ENCODE measurements at regions not wholly inside any gene's neighbourhood (a gene's known extent, or its start where the extent isn't known, plus 50 kb on each side); places are given as distances from the start of the nearest gene placed in this dataset.
A peak's percentile ranks its signal among the peaks of the same experiment; 100 is the strongest.

GRCh38 chr6:165869526-165869925 lies 206.5 kb upstream of the PDE10A start:
- intact Hi-C loops (cut with DNase I), result no loop called here
- DNase-seq, result no peak
- no peak overlapping the region for H3K9ac ChIP-seq (ENCODE audit: low read length in 3 of 3)
- H3K27me3 ChIP-seq (ENCODE audit: control insufficient read depth, insufficient read depth, low read length), result no peaks in the 10 kb centered on the region
- TF ChIP-seq, protein P1, sequence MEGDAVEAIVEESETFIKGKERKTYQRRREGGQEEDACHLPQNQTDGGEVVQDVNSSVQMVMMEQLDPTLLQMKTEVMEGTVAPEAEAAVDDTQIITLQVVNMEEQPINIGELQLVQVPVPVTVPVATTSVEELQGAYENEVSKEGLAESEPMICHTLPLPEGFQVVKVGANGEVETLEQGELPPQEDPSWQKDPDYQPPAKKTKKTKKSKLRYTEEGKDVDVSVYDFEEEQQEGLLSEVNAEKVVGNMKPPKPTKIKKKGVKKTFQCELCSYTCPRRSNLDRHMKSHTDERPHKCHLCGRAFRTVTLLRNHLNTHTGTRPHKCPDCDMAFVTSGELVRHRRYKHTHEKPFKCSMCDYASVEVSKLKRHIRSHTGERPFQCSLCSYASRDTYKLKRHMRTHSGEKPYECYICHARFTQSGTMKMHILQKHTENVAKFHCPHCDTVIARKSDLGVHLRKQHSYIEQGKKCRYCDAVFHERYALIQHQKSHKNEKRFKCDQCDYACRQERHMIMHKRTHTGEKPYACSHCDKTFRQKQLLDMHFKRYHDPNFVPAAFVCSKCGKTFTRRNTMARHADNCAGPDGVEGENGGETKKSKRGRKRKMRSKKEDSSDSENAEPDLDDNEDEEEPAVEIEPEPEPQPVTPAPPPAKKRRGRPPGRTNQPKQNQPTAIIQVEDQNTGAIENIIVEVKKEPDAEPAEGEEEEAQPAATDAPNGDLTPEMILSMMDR (IDR thresholded peaks at IDR 0.05; ENCODE audit: borderline replicate concordance, extremely low read depth, insufficient read depth), result no peak
- H3K36me3 ChIP-seq (ENCODE audit: control insufficient read depth in 2 of 3, insufficient read depth in 3 of 3, low read length in 3 of 3), result no peaks in the 10 kb centered on the region
- peaks cover 0 to 10% (median 3%) of the 10 kb centered on the region in 3 donors for H3K9me3 ChIP-seq (ENCODE audit: control insufficient read depth in 2 of 3, insufficient read depth in 1 of 3, low read length in 3 of 3)
- H3K27ac ChIP-seq (ENCODE audit: low read depth in 2 of 2, low read length in 2 of 2), result no peak overlapping the region
- FAIRE-seq, result no peak
- H3K4me1 ChIP-seq (ENCODE audit: control insufficient read depth in 2 of 3, insufficient read depth in 2 of 3, low read depth in 1 of 3, low read length in 3 of 3), result peaks cover 0 to 3% (median 0%) of the 10 kb centered on the region in 3 donors
- no peak overlapping the region for H3K4me3 ChIP-seq (ENCODE audit: low read length in 3 of 3)

DNA sequence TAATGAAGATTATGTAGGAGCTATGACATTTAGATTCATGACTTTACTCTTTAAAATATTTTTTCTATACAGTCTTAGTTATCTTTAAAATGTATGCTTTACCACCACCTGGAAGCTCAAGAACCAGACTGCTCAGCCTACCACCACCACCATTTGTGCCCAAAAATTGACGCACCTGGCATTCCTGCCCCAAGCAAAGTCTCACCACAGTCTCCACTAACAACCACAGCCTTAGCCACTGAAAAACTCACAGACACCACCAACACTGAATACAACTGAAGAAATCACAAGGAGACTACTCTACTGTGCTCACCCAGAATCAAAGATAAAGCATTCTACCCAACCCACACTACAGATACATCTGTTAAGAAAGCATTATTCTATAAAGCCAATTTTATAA lies 201.9 kb upstream of the PDE10A start:
- intact Hi-C loops (cut with DNase I), result no loop called here
- peaks cover 0 to 8% (median 3%) of the 10 kb centered on the region in 3 donors for H3K9me3 ChIP-seq (ENCODE audit: control insufficient read depth in 2 of 3, insufficient read depth in 1 of 3, low read length in 3 of 3)
- FAIRE-seq, result no peak
- H3K27ac ChIP-seq (ENCODE audit: low read depth in 2 of 2, low read length in 2 of 2), result peak overlapping the region in 1 of 2 donors; percentile 9
- H3K9ac ChIP-seq (ENCODE audit: low read length in 3 of 3), result no peak overlapping the region
- no peaks in the 10 kb centered on the region for H3K27me3 ChIP-seq (ENCODE audit: control insufficient read depth, insufficient read depth, low read length)
- H3K4me1 ChIP-seq (ENCODE audit: control insufficient read depth in 2 of 3, insufficient read depth in 2 of 3, low read depth in 1 of 3, low read length in 3 of 3), result peaks cover 0 to 7% (median 0%) of the 10 kb centered on the region in 3 donors
- TF ChIP-seq, protein P1 (IDR thresholded peaks at IDR 0.05; ENCODE audit: borderline replicate concordance, extremely low read depth, insufficient read depth), result no peak
- H3K4me3 ChIP-seq (ENCODE audit: low read length in 3 of 3), result no peak overlapping the region
- no peaks in the 10 kb centered on the region for H3K36me3 ChIP-seq (ENCODE audit: control insufficient read depth in 2 of 3, insufficient read depth in 3 of 3, low read length in 3 of 3)
- no peak for DNase-seq

DNA sequence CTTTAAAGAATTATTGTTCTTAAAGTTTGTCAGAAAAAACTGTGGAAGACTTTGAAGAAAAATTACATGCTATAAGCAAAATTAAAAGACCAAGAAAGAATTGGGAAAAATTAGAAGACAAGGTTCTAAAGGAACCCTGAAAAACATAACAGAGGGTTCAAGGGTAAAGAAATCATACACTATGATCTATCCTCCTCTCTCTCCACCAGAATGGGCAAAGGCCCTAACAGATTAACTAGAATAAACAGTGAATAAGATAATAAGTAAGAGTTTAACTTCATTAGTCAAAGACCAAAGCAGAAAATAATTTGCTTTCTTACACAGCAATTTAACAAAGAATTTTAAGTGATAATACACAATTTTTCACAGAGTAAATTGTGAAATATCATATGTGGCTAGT lies 201.2 kb upstream of the PDE10A start:
- H3K9me3 ChIP-seq (ENCODE audit: control insufficient read depth in 2 of 3, insufficient read depth in 1 of 3, low read length in 3 of 3), result peaks cover 0 to under 1% (median 0%) of the 10 kb centered on the region in 3 donors
- H3K27ac ChIP-seq (ENCODE audit: low read depth in 2 of 2, low read length in 2 of 2), result peak overlapping the region in 1 of 2 donors; percentile 23
- intact Hi-C loops (cut with DNase I), result no loop called here
- no peak overlapping the region for H3K4me3 ChIP-seq (ENCODE audit: low read length in 3 of 3)
- peak; percentile 94 for FAIRE-seq
- no peak overlapping the region for H3K9ac ChIP-seq (ENCODE audit: low read length in 3 of 3)
- peaks cover 0 to 7% (median 0%) of the 10 kb centered on the region in 3 donors for H3K4me1 ChIP-seq (ENCODE audit: control insufficient read depth in 2 of 3, insufficient read depth in 2 of 3, low read depth in 1 of 3, low read length in 3 of 3)
- no peaks in the 10 kb centered on the region for H3K27me3 ChIP-seq (ENCODE audit: control insufficient read depth, insufficient read depth, low read length)
- TF ChIP-seq, protein P1 (IDR thresholded peaks at IDR 0.05; ENCODE audit: borderline replicate concordance, extremely low read depth, insufficient read depth), result no peak
- no peaks in the 10 kb centered on the region for H3K36me3 ChIP-seq (ENCODE audit: control insufficient read depth in 2 of 3, insufficient read depth in 3 of 3, low read length in 3 of 3)
- DNase-seq, result no peak

DNA sequence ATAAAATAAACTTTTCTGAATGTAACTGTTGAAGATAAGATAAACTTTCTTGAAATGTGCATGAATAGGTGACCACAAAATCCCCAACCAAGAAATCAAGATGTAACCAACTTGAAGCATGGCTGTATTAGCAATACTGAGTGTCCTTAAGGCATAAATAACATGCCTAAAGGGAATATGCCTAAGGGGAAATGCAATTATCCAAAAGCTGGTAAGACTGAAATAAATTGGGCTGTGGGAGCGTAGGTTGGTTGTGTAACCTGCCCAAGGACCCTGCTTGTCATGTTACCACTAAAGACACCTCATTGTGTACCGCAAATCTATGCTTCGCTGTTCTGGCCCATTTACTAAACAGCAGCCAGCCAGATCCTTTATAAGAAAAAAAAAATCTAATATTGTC lies 200.8 kb upstream of the PDE10A start:
- FAIRE-seq (no peak), DNase-seq (no peak)
- intact Hi-C loops (cut with DNase I), result no loop called here
- Histone ChIP-seq H3K9me3 (ENCODE audit: control insufficient read depth in 2 of 3, insufficient read depth in 1 of 3, low read length in 3 of 3) (no peaks in the 10 kb centered on the region), H3K36me3 (ENCODE audit: control insufficient read depth in 2 of 3, insufficient read depth in 3 of 3, low read length in 3 of 3) (no peaks in the 10 kb centered on the region), H3K4me1 (ENCODE audit: control insufficient read depth in 2 of 3, insufficient read depth in 2 of 3, low read depth in 1 of 3, low read length in 3 of 3) (peaks cover 0 to 7% (median 0%) of the 10 kb centered on the region in 3 donors), H3K9ac (ENCODE audit: low read length in 3 of 3) (no peak overlapping the region), H3K27me3 (ENCODE audit: control insufficient read depth, insufficient read depth, low read length) (no peaks in the 10 kb centered on the region), H3K27ac (ENCODE audit: low read depth in 2 of 2, low read length in 2 of 2) (peak overlapping the region in 1 of 2 donors; percentile 65), H3K4me3 (ENCODE audit: low read length in 3 of 3) (no peak overlapping the region)
- TF ChIP-seq, protein P1 (IDR thresholded peaks at IDR 0.05; ENCODE audit: borderline replicate concordance, extremely low read depth, insufficient read depth), result no peak

All from kidney (tissue), 13 donors.